ENCODE measurements at regions not wholly inside any gene's neighbourhood (a gene's known extent, or its start where the extent isn't known, plus 50 kb on each side); places are given as distances from the start of the nearest gene placed in this dataset.

DNA sequence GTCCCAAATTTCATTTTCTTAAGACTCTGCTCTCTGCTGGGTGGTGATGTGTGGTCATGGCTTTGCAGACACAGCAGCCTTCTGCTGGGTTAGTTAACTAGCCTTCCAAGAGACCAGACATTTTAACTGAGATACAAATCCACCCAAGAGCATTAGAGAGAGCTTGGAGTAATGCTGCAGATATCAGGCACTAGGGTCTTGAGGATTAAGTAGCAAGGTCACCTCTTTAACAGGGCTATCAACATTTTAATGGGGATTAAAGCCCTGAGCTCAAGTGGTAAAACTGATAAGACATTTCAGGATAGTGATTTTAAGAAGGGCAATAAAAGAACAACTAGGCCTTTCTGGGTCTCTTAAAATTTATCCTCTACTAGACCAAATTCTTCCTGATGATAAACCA, 461.2 kb downstream of the MEIS1 start:
- Histone ChIP-seq H3K27ac (no peak overlapping the region), H3K9me3 (no peaks in the 10 kb centered on the region), H3K4me3 (no peak overlapping the region), H3K27me3 (ENCODE audit: insufficient read depth in 3 of 3, low read length in 2 of 3) (no peaks in the 10 kb centered on the region), H3K4me1 (peaks cover 7% of the 10 kb centered on the region), H3K36me3 (ENCODE audit: insufficient read depth in 1 of 2, low read depth in 1 of 2) (no peaks in the 10 kb centered on the region)
- TF ChIP-seq, protein P1, sequence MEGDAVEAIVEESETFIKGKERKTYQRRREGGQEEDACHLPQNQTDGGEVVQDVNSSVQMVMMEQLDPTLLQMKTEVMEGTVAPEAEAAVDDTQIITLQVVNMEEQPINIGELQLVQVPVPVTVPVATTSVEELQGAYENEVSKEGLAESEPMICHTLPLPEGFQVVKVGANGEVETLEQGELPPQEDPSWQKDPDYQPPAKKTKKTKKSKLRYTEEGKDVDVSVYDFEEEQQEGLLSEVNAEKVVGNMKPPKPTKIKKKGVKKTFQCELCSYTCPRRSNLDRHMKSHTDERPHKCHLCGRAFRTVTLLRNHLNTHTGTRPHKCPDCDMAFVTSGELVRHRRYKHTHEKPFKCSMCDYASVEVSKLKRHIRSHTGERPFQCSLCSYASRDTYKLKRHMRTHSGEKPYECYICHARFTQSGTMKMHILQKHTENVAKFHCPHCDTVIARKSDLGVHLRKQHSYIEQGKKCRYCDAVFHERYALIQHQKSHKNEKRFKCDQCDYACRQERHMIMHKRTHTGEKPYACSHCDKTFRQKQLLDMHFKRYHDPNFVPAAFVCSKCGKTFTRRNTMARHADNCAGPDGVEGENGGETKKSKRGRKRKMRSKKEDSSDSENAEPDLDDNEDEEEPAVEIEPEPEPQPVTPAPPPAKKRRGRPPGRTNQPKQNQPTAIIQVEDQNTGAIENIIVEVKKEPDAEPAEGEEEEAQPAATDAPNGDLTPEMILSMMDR (IDR thresholded peaks at IDR 0.05) = no peak
- intact Hi-C loops (cut with DNase I) = no loop called here
- no peak for ATAC-seq
- DNase-seq = no peak

DNA sequence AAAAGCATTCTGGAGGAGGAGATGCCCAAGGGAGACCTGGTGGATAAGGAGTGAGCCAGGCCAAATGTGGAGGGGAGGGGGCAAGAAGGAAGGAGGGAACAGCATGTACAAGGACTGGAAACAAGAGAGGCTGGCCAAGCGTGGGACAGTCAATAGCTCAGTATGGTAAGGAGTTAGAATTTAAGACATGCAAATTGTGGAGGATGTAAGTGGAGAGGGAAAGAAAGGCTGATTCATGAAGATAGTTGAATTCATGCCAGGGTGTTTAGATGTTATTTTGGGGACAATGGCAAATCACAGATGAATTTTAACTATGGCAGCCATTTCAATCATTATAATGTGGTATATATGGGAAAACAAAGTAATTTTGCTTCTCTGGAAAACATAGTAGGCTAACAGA, 462.3 kb downstream of the MEIS1 start:
- H3K4me1 ChIP-seq = peaks cover 7% of the 10 kb centered on the region
- no peaks in the 10 kb centered on the region for H3K9me3 ChIP-seq
- intact Hi-C loops (cut with DNase I) = no loop called here
- 36 to 55% (median 46%) methylated on average over 1 of the region's 1 CpG for WGBS, 3 donors
- H3K27ac ChIP-seq = no peak overlapping the region
- DNase-seq (no peak), ATAC-seq (peak in 1 of 4 donors; percentile 41)
- H3K27me3 ChIP-seq (ENCODE audit: insufficient read depth in 3 of 3, low read length in 2 of 3) = no peaks in the 10 kb centered on the region
- TF ChIP-seq, protein P1 (IDR thresholded peaks at IDR 0.05) = no peak
- H3K36me3 ChIP-seq (ENCODE audit: insufficient read depth in 1 of 2, low read depth in 1 of 2) = no peaks in the 10 kb centered on the region
- no peak overlapping the region for H3K4me3 ChIP-seq

DNA sequence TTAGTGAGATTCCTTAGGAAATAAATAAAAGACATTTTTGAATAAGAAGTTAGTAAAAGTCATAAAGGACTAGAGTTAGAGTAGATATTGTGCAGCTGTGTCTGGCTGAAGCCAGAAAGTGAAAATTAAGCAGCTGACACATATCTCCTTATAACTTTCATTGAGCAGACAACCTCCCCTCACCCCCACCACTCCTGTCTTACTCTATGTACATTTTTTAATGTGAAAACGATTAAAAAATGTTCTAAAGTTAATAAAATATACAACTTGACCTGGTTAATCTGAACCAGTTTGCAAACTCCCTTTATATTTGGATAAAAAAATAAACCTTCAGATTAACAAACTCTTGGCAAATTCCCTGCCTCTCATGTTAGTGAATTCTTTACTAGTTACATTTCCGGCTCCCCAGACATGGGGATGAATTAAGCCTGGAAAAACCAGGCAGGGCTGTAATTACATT, 462.8 kb downstream of the MEIS1 start:
- intact Hi-C loops (cut with DNase I) = no loop called here
- Histone ChIP-seq H3K4me3 (no peak overlapping the region), H3K4me1 (peaks cover 7% of the 10 kb centered on the region), H3K9me3 (no peaks in the 10 kb centered on the region), H3K27ac (no peak overlapping the region), H3K27me3 (ENCODE audit: insufficient read depth in 3 of 3, low read length in 2 of 3) (no peaks in the 10 kb centered on the region), H3K36me3 (ENCODE audit: insufficient read depth in 1 of 2, low read depth in 1 of 2) (no peaks in the 10 kb centered on the region)
- 43 to 48% (median 47%) methylated on average over 2 of the region's 2 CpGs for WGBS, 3 donors
- no peak for ATAC-seq
- TF ChIP-seq, protein P1 (IDR thresholded peaks at IDR 0.05) = no peak
- DNase-seq = no peak

DNA sequence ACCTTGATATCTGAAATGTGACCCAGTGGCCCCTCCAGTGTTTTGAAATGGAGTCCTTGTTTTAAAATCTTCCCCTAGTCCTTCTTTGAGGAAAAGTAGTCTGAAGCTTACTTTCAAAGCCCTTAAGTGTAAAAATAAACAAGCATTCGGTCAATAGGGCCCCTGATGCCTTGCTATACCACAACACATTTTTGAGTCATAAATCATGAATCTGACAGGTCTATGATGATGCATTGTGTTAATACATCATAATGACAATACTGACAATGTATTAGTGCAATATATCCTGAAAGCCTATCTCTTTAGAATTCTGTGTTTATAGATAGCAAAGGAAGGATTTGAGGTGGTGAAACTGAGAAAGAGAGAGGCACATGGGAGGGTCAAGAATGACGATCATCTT, 464.2 kb downstream of the MEIS1 start:
- DNase-seq (no peak), ATAC-seq (no peak)
- no peaks in the 10 kb centered on the region for H3K27me3 ChIP-seq (ENCODE audit: insufficient read depth in 3 of 3, low read length in 2 of 3)
- 86 to 96% (median 86%) methylated on average over 2 of the region's 2 CpGs for WGBS, 3 donors
- no peak overlapping the region for H3K4me3 ChIP-seq
- no peaks in the 10 kb centered on the region for H3K36me3 ChIP-seq (ENCODE audit: insufficient read depth in 1 of 2, low read depth in 1 of 2)
- peaks cover 7% of the 10 kb centered on the region for H3K4me1 ChIP-seq
- no peak overlapping the region for H3K27ac ChIP-seq
- TF ChIP-seq, protein P1 (IDR thresholded peaks at IDR 0.05) = no peak
- intact Hi-C loops (cut with DNase I) = no loop called here
- H3K9me3 ChIP-seq = no peaks in the 10 kb centered on the region

DNA sequence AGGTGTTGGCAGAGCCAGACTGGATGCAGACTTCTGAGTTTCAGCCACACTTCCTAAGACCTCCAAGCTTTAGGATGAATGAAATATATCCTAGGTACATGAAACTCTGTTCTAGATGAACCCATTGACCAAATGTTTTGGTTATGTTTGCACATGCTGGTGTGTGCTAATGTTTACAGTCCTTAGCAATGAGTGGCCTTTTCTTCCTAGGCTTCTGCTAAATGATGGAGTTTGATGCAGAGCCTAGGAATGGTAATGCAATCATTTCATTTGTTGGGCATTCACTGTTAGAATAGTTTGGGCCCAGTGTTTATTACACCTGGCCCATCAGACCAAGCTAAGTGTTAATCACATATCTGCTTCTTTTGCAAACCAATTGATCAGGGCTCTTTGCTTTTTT, 464.7 kb downstream of the MEIS1 start:
- H3K4me1 ChIP-seq = peaks cover 7% of the 10 kb centered on the region
- intact Hi-C loops (cut with DNase I) = no loop called here
- TF ChIP-seq, protein P1 (IDR thresholded peaks at IDR 0.05) = no peak
- no peak overlapping the region for H3K4me3 ChIP-seq
- H3K27me3 ChIP-seq (ENCODE audit: insufficient read depth in 3 of 3, low read length in 2 of 3) = no peaks in the 10 kb centered on the region
- DNase-seq (no peak), ATAC-seq (no peak)
- H3K36me3 ChIP-seq (ENCODE audit: insufficient read depth in 1 of 2, low read depth in 1 of 2) = no peaks in the 10 kb centered on the region
- H3K9me3 ChIP-seq = no peaks in the 10 kb centered on the region
- no peak overlapping the region for H3K27ac ChIP-seq

Data from psoas muscle (tissue), 7 donors.